H9 (cell line): ENCODE measurements at regions not wholly inside any gene's neighbourhood (a gene's known extent, or its start where the extent isn't known, plus 50 kb on each side); places are given as distances from the start of the nearest gene placed in this dataset.

Source experiments
- DNase-seq: peaks from one replicate; pipeline ENCODE4 v3.0.0-alpha.2; 2017
- H2AFZ ChIP-seq: one replicate; pipeline ENCODE4 v1.6.1; 2013; ENCODE audit warnings: mild to moderate bottlenecking, low read length, control low read depth, moderate library complexity
- H2AK5ac ChIP-seq: 2 replicates; pipeline ENCODE4 v1.6.1; 2013; ENCODE audit warnings: low read length, control low read depth, mixed read lengths; ENCODE audit not compliant: insufficient read length
- H2BK120ac ChIP-seq: one replicate; pipeline ENCODE4 v1.6.1; 2013; ENCODE audit warnings: low read depth, mild to moderate bottlenecking, low read length, control low read depth, inconsistent platforms; ENCODE audit not compliant: poor library complexity, severe bottlenecking
- H2BK12ac ChIP-seq: 2 replicates; pipeline ENCODE4 v1.6.1; 2013; ENCODE audit warnings: low read length, control low read depth, mixed read lengths, low read depth; ENCODE audit not compliant: insufficient read length
- H2BK15ac ChIP-seq: 2 replicates; pipeline ENCODE4 v1.6.1; 2013; ENCODE audit warnings: low read depth, low read length, control low read depth
- H2BK20ac ChIP-seq: one replicate; pipeline ENCODE4 v1.6.1; 2013; ENCODE audit warnings: low read depth, mild to moderate bottlenecking, low read length, control low read depth, inconsistent platforms; ENCODE audit not compliant: poor library complexity, severe bottlenecking
- H2BK5ac ChIP-seq: 2 replicates; pipeline ENCODE4 v1.6.1; 2013; ENCODE audit warnings: low read length, control low read depth, mixed read lengths; ENCODE audit not compliant: insufficient read length
- H3K14ac ChIP-seq: 2 replicates; pipeline ENCODE4 v1.6.1; 2013; ENCODE audit warnings: low read length, control low read depth; ENCODE audit not compliant: insufficient read depth
- H3K18ac ChIP-seq: 2 replicates; pipeline ENCODE4 v1.6.1; 2013; ENCODE audit warnings: low read depth, mild to moderate bottlenecking, mixed read lengths, low read length, control low read depth; ENCODE audit not compliant: insufficient read length
- H3K23ac ChIP-seq: 2 replicates; pipeline ENCODE4 v1.6.1; 2013; ENCODE audit warnings: low read length, control low read depth, mixed read lengths, low read depth; ENCODE audit not compliant: insufficient read length
- H3K23me2 ChIP-seq: 2 replicates; pipeline ENCODE4 v1.6.1; 2013; ENCODE audit warnings: low read depth, mild to moderate bottlenecking, mixed read lengths, low read length, control low read depth; ENCODE audit not compliant: insufficient read length, poor library complexity, severe bottlenecking
- H3K27ac ChIP-seq: 2 replicates; pipeline ENCODE4 v1.5.1; 2013; ENCODE audit warnings: low read length, control low read depth, mixed read lengths, low read depth; ENCODE audit not compliant: insufficient read length
- H3K27me3 ChIP-seq: 2 replicates; pipeline ENCODE4 v1.6.1; 2013; ENCODE audit warnings: low read length, control low read depth, inconsistent platforms; ENCODE audit not compliant: insufficient read depth
- H3K4ac ChIP-seq: 2 replicates; pipeline ENCODE4 v1.6.1; 2013; ENCODE audit warnings: low read depth, mild to moderate bottlenecking, control low read depth, inconsistent platforms, low read length, moderate library complexity
- H3K4me1 ChIP-seq: 2 replicates; pipeline ENCODE4 v1.6.1; 2013; ENCODE audit warnings: low read length, control low read depth, inconsistent platforms; ENCODE audit not compliant: insufficient read depth
- H3K4me2 ChIP-seq: 2 replicates; pipeline ENCODE4 v1.6.1; 2013; ENCODE audit warnings: low read length, control low read depth, mixed read lengths; ENCODE audit not compliant: insufficient read length, insufficient read depth
- H3K56ac ChIP-seq: 2 replicates; pipeline ENCODE4 v1.6.1; 2013; ENCODE audit warnings: low read depth, mild to moderate bottlenecking, mixed read lengths, low read length, control low read depth; ENCODE audit not compliant: insufficient read length
- H3K79me1 ChIP-seq: 2 replicates; pipeline ENCODE4 v1.6.1; 2013; ENCODE audit warnings: low read depth, mild to moderate bottlenecking, moderate library complexity, low read length, control low read depth, inconsistent platforms; ENCODE audit not compliant: insufficient read depth, poor library complexity, severe bottlenecking
- H3K79me2 ChIP-seq: 2 replicates; pipeline ENCODE4 v1.6.1; 2013; ENCODE audit warnings: low read length, control low read depth, inconsistent platforms; ENCODE audit not compliant: insufficient read depth
- H3K9ac ChIP-seq: 2 replicates; pipeline ENCODE4 v1.6.1; 2013; ENCODE audit warnings: low read length, control low read depth, mixed read lengths; ENCODE audit not compliant: insufficient read length; ENCODE audit errors: extremely low read depth
- H3K9me3 ChIP-seq: one replicate; pipeline ENCODE4 v1.6.1; 2013; ENCODE audit warnings: low read depth, low read length, inconsistent platforms; ENCODE audit not compliant: control insufficient read depth
- H3T11ph ChIP-seq: one replicate; pipeline ENCODE4 v1.6.1; 2013; ENCODE audit warnings: mild to moderate bottlenecking, low read length, control low read depth, inconsistent platforms
- H4K20me1 ChIP-seq: one replicate; pipeline ENCODE4 v1.6.1; 2013; ENCODE audit not compliant: control insufficient read depth, insufficient read length, insufficient read depth
- H4K5ac ChIP-seq: 2 replicates; pipeline ENCODE4 v1.6.1; 2013; ENCODE audit warnings: low read depth, mild to moderate bottlenecking, mixed read lengths, low read length, control low read depth; ENCODE audit not compliant: insufficient read length
- H4K8ac ChIP-seq: replicated peaks from 2 replicates; pipeline ENCODE4 v1.6.1; 2013; ENCODE audit warnings: low read length, control low read depth, mixed read lengths, low read depth; ENCODE audit not compliant: insufficient read length
- H4K91ac ChIP-seq: 2 replicates; pipeline ENCODE4 v1.6.1; 2013; ENCODE audit warnings: low read depth, mild to moderate bottlenecking, moderate library complexity, mixed read lengths, low read length, control low read depth; ENCODE audit not compliant: insufficient read length
- H3K27ac Mint-ChIP-seq, 3 experiments: 2 replicates in 2 of 3; 3 replicates in 1 of 3; pipeline ENCODE4 v1.8.0; 2020 to 2021; ENCODE audit warnings: mixed read lengths in 3 of 3, mild to moderate bottlenecking in 1 of 3, moderate library complexity in 1 of 3
- H3K27me3 Mint-ChIP-seq: 2 replicates; pipeline ENCODE4 v1.8.0; 2021; ENCODE audit warnings: low read depth, mild to moderate bottlenecking, moderate library complexity, mixed read lengths
- H3K36me3 Mint-ChIP-seq, 3 experiments: 2 replicates in 2 of 3; 3 replicates in 1 of 3; pipeline ENCODE4 v1.8.0; 2020 to 2021; ENCODE audit warnings: low read depth in 3 of 3, mixed read lengths in 3 of 3; ENCODE audit not compliant: insufficient read depth in 1 of 3
- H3K4me1 Mint-ChIP-seq, 2 experiments: 2 replicates each; pipeline ENCODE4 v1.8.0; 2020; ENCODE audit warnings: mixed read lengths in 2 of 2
- H3K4me3 Mint-ChIP-seq, 2 experiments: 2 replicates in 1 of 2; 3 replicates in 1 of 2; pipeline ENCODE4 v1.8.0; 2020 to 2021; ENCODE audit warnings: mild to moderate bottlenecking in 2 of 2, mixed read lengths in 2 of 2, moderate library complexity in 1 of 2
- H3K9me3 Mint-ChIP-seq, 2 experiments: 2 replicates in 1 of 2; 3 replicates in 1 of 2; pipeline ENCODE4 v1.8.0; 2020; ENCODE audit warnings: mild to moderate bottlenecking in 2 of 2, mixed read lengths in 2 of 2, moderate library complexity in 1 of 2
- CTCF ChIP-seq: fragments of 200-600 bp; sonication (generic); conservative IDR thresholded peaks from 3 replicates; pipeline ENCODE4 v1.8.0; 2021; ENCODE audit warnings: antibody characterized with exemption, mild to moderate bottlenecking
- WGBS: extraction: QIAGEN DNeasy Blood & Tissue Kit; methylation state at CpG from one replicate; pipeline ENCODE4 v1.1.7; 2013; ENCODE audit warnings: missing lambda C conversion rate, low lambda C conversion rate, mixed read lengths; ENCODE audit not compliant: insufficient read length; ENCODE audit errors: extremely low coverage; 5-methylcytosine and 5-hydroxymethylcytosine counted together

- H3K9me3 Mint-ChIP-seq = peaks cover 9 to 13% of the 10 kb centered on the region in 2 experiments
- TF ChIP-seq CTCF = no peak
- no peak overlapping the region for H3K4me3 Mint-ChIP-seq
- peaks cover 0 to 9% (median 0%) of the 10 kb centered on the region in 3 experiments; a peak in 4 of 7 replicates for H3K36me3 Mint-ChIP-seq
- H4K8ac ChIP-seq = no peak overlapping the region
- no peak overlapping the region for H2BK120ac ChIP-seq
- H2AFZ ChIP-seq = no peak overlapping the region
- no peaks in the 10 kb centered on the region for H4K20me1 ChIP-seq
- no peak overlapping the region for H2BK12ac ChIP-seq
- WGBS = no CpG with 5 or more reads among the region's 2 CpGs
- H3K27ac Mint-ChIP-seq = no peak overlapping the region
- no peaks in the 10 kb centered on the region for H3K27me3 Mint-ChIP-seq
- H2BK20ac ChIP-seq = no peak overlapping the region
- no peak overlapping the region for H3K9ac ChIP-seq
- no peak overlapping the region for H3K27ac ChIP-seq
- H2BK15ac ChIP-seq = no peak overlapping the region
- no peak overlapping the region for H2AK5ac ChIP-seq
- peaks cover 0 to 3% of the 10 kb centered on the region in 2 experiments; a peak in 1 of 4 replicates for H3K4me1 Mint-ChIP-seq
- no peaks in the 10 kb centered on the region for H3K4me1 ChIP-seq
- no peak overlapping the region for H3K4me2 ChIP-seq
- H3K4ac ChIP-seq = no peak overlapping the region
- no peak overlapping the region for H3K56ac ChIP-seq
- no peaks in the 10 kb centered on the region for H3K79me1 ChIP-seq
- H3K14ac ChIP-seq = no peak overlapping the region
- H2BK5ac ChIP-seq = no peak overlapping the region
- no peak overlapping the region for H4K91ac ChIP-seq
- H3K79me2 ChIP-seq = no peaks in the 10 kb centered on the region
- no peaks in the 10 kb centered on the region for H3K23me2 ChIP-seq
- H3K18ac ChIP-seq = no peak overlapping the region
- H4K5ac ChIP-seq = no peak overlapping the region
- H3K27me3 ChIP-seq = no peaks in the 10 kb centered on the region
- H3T11ph ChIP-seq = no peak overlapping the region
- H3K9me3 ChIP-seq = no peaks in the 10 kb centered on the region
- DNase-seq = no peak
- H3K23ac ChIP-seq = no peak overlapping the region
Observed at GRCh38 chr12:76138656-76139055, 54.2 kb upstream of the NAP1L1 start.
